GM18951 (cell line): ENCODE measurements at regions not wholly inside any gene's neighbourhood (a gene's known extent, or its start where the extent isn't known, plus 50 kb on each side); places are given as distances from the start of the nearest gene placed in this dataset.

Source experiments
- POLR2A ChIP-seq: IDR thresholded peaks from 4 replicates; pipeline ENCODE4 v1.6.1; 2011; ENCODE audit warnings: mild to moderate bottlenecking; ENCODE audit not compliant: insufficient read length, insufficient read depth; ENCODE audit errors: extremely low read depth
- in situ Hi-C: fragments of 300-500 bp; cut with MboI; formaldehyde crosslinking; loops from one replicate; pipeline ENCODE4 v1.12.0; 2022; ENCODE audit warnings: low sequenced_read_pairs, mixed read lengths, inconsistent platforms; ENCODE audit not compliant: unreplicated experiment

- no peak for TF ChIP-seq POLR2A
- in situ Hi-C loops = no loop called here
Measured at GRCh38 chr13:109390391-109390790, 396.0 kb downstream of the IRS2 start.

- in situ Hi-C loops = no loop called here
- TF ChIP-seq POLR2A = no peak
Measured at GRCh38 chr13:109389892-109390345, 396.5 kb downstream of the IRS2 start.

- in situ Hi-C loops = no loop called here
- TF ChIP-seq POLR2A = no peak
Measured at GRCh38 chr13:109389456-109389855, 396.9 kb downstream of the IRS2 start.

DNA sequence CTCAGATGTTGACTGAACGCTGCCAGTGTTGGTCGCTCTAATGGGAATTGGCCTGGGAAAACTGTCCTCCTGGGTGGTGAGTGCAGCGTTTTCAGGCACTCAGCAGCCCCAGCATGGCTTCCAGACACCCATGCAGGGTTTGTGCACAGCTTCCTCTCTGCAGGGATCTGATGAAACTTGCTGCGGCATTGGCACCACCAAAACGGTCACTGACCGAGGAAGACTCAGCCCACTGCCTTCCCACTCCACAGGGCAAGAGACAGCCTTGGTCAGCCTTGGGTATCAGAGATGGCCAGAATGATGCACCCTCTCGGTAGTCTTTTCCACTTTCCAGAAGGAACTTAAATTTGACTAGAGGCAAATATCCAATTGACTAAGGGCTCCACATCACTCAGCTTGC, 398.9 kb downstream of the IRS2 start:
- in situ Hi-C loops = no loop called here
- TF ChIP-seq POLR2A = no peak

DNA sequence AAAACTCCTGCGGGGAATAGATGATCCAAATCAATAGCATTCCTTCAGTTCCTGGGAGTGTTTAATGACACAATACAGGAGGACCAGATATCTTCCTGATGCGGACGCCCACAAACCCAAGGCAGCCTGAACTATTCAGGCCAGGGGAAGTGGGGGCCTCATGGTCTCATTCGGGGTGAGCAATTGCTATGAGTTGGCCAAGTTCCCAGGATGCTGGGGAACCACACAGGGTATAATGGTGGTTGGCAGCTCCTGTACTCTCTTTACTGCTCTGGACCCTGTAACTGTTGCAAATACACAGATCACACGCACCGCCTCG, 401.2 kb downstream of the IRS2 start:
- no peak for TF ChIP-seq POLR2A
- in situ Hi-C loops = no loop called here

DNA sequence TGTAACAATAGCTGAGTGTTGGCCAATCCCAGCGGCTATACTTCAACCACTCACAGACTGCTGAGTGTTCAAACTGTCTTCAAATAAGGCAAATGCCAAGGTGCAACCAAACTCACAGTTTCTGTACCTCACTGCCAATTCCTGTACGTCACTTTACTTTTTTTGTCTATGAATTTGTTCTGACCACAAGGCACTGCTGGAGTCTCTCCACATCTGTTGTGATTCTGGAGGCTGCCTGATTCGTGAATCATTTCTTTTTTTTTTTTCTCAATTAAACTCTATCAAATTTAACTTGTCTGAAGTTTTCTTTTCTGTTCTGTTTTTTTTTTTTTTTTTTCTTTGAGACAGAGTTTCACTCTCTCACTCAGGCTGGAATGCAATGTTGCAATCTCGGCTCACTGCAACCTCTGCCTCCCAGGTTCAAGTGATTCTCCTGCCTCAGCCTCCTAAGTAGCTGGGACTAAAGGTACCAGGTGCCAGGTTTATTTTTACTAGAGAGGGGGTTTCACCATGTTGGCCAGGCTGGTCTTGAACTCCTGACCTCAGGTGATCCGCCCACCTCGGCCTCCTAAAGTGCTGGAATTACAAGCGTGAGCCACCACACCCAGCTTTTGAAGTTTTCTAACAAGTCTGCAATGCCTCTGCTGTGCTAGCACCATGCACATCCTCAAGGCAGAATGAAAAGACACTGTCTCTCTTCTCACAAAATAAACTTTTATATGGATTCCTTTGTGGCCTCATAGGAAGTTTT, 401.7 kb downstream of the IRS2 start:
- in situ Hi-C loops = no loop called here
- no peak for TF ChIP-seq POLR2A

DNA sequence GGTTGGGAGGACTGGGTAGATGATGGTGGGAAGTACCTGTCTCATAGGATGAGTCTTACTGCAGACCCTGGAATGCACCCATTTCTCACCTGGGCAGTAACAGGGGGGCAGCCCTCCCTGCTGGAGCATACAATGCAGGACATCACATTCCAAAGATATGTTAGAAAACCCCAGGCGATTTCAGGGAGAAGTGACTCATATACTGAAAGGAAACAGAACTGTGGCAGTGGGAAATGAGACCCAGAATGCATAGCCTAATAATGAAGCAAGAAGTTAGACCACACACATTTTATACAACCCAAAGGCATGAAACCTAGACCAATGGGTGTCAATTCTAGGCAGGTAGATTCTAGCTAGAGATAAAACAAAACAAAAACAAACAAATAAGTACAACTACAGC, 402.7 kb downstream of the IRS2 start:
- in situ Hi-C loops = no loop called here
- no peak for TF ChIP-seq POLR2A

GRCh38 chr13:109381546-109382180, 404.7 kb downstream of the IRS2 start:
- in situ Hi-C loops = no loop called here
- no peak for TF ChIP-seq POLR2A

DNA sequence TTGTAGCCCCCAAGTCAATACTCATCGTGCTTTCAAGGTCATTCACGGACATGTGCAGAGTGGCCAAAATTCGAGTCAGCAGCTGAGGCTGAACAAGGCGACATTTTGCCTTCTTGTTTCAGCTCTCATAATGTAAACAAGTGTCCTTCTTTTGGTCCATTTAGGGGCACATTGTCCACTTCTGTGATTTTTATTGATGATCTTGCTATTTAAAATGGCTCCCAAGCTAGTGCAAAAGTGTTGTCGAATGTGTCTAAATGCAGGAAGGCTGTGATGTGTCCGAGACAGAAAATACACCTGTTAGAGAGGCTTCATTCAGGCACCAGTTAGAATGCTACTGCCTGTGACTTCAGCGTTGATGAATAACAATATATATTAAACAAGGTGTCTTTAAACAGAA, 405.9 kb downstream of the IRS2 start:
- in situ Hi-C loops = no loop called here
- TF ChIP-seq POLR2A = no peak

- in situ Hi-C loops = no loop called here
- TF ChIP-seq POLR2A = no peak
Measured at GRCh38 chr13:109379930-109380329, 406.5 kb downstream of the IRS2 start.

- in situ Hi-C loops = no loop called here
- no peak for TF ChIP-seq POLR2A
Measured at GRCh38 chr13:109376936-109377335, 409.4 kb downstream of the IRS2 start.

DNA sequence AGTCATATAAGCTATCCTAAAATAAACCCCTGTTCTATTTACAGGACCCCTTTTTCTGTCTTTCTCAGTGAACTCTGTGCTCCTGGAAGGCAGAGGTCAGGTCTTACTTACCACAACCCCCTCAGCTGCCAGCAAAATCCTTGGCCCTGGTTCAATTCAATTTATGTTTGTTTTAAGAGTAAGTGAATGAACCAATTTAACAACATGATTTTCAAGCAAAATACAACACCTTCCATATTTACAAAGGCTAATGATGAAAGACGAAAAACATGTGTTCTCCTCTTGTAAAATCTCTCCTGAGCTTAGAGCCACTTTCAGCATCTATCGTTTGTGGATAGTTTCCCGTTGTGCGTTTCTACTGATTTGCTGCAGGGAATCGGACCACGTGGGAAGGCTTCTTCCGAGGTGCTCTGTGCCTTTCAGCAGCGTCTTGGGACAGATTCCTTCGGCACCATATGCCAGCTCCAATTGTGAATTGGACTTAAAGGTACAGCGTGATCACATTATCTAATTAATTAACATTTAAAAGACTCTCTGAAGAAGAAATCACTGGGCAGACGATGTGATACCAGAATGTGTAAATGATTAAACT, 411.7 kb downstream of the IRS2 start:
- no peak for TF ChIP-seq POLR2A
- in situ Hi-C loops = no loop called here

- in situ Hi-C loops = no loop called here
- TF ChIP-seq POLR2A = no peak
Measured at GRCh38 chr13:109372666-109373065, 413.7 kb downstream of the IRS2 start.

GRCh38 chr13:109371066-109371465, 415.3 kb downstream of the IRS2 start:
- TF ChIP-seq POLR2A = no peak
- in situ Hi-C loops = no loop called here
